DMS153 treated with DMSO at 0.1 percent for 48 hours (cell line): ENCODE measurements at regions not wholly inside any gene's neighbourhood (a gene's known extent, or its start where the extent isn't known, plus 50 kb on each side); places are given as distances from the start of the nearest gene placed in this dataset.
"Not testable (repeated sequence)": the region's sequence is repeated elsewhere in the genome, so short reads cannot be mapped to it uniquely, and the experiment has no call there.

Source experiments
- DNase-seq: peaks from one replicate; lab custom pipeline; 2025; ENCODE audit not compliant: unreplicated experiment; lab: John Stamatoyannopoulos, UW

- no peak for DNase-seq
Observed at GRCh38 chr15:56812221-56812620, 78.9 kb upstream of the ZNF280D start.

GRCh38 chr15:56811586-56811985 is 78.3 kb upstream of the ZNF280D start:
- no peak for DNase-seq

- no peak for DNase-seq
Observed at GRCh38 chr15:56808160-56808559, 74.9 kb upstream of the ZNF280D start.

GRCh38 chr15:56806148-56806536 is 72.8 kb upstream of the ZNF280D start:
- no peak for DNase-seq

GRCh38 chr15:56805466-56806147 is 72.3 kb upstream of the ZNF280D start:
- DNase-seq = no peak

- no peak for DNase-seq
Observed at GRCh38 chr15:56804938-56805337, 71.6 kb upstream of the ZNF280D start.

- DNase-seq = no peak
Observed at GRCh38 chr15:56804279-56804678, 71.0 kb upstream of the ZNF280D start.

- DNase-seq = no peak
Observed at GRCh38 chr15:56802161-56802560, 68.9 kb upstream of the ZNF280D start.

GRCh38 chr15:56798639-56799038 is 65.3 kb upstream of the ZNF280D start:
- no peak for DNase-seq

- no peak for DNase-seq
Observed at GRCh38 chr15:56797720-56798275, 64.5 kb upstream of the ZNF280D start.

GRCh38 chr15:56795502-56795901 is 62.2 kb upstream of the ZNF280D start:
- no peak for DNase-seq

GRCh38 chr15:56794553-56795329 is 61.4 kb upstream of the ZNF280D start:
- no peak for DNase-seq

- DNase-seq = no peak
Observed at GRCh38 chr15:56794165-56794552, 60.9 kb upstream of the ZNF280D start.

GRCh38 chr15:56792211-56792610 is 58.9 kb upstream of the ZNF280D start:
- no peak for DNase-seq

GRCh38 chr15:56791521-56791920 is 58.2 kb upstream of the ZNF280D start:
- not testable (repeated sequence) for DNase-seq

GRCh38 chr15:56788359-56788758 is 55.0 kb upstream of the ZNF280D start:
- no peak for DNase-seq

GRCh38 chr15:56786966-56787365 is 53.7 kb upstream of the ZNF280D start:
- no peak for DNase-seq

- no peak for DNase-seq
Observed at GRCh38 chr15:56783857-56784661, 50.8 kb upstream of the ZNF280D start.

GRCh38 chr15:56783156-56783856 is 50.0 kb upstream of the ZNF280D start:
- no peak for DNase-seq
